DOHH2 (cell line): ENCODE measurements at regions not wholly inside any gene's neighbourhood (a gene's known extent, or its start where the extent isn't known, plus 50 kb on each side); places are given as distances from the start of the nearest gene placed in this dataset.

ENCODE experiments used
- H3F3A ChIP-seq: fragments of 200-600 bp; sonication (generic), shearing (Covaris generic); 2 replicates; pipeline ENCODE4 v1.6.0; 2016; ENCODE audit warnings: antibody characterized with exemption, mild to moderate bottlenecking; ENCODE audit not compliant: control insufficient read depth, insufficient read depth
- H3K27ac ChIP-seq: fragments of 200-600 bp; sonication (generic); 2 replicates; pipeline ENCODE4 v1.5.1; 2014; ENCODE audit warnings: low read depth, mild to moderate bottlenecking, low read length, moderate library complexity
- H3K27me3 ChIP-seq: fragments of 200-600 bp; sonication (generic); 2 replicates; pipeline ENCODE4 v1.6.1; 2014; ENCODE audit warnings: mild to moderate bottlenecking, low read length, mixed read lengths; ENCODE audit not compliant: control insufficient read depth
- H3K36me3 ChIP-seq: fragments of 200-600 bp; sonication (generic); 2 replicates; pipeline ENCODE4 v1.6.1; 2014; ENCODE audit warnings: mild to moderate bottlenecking, low read length, moderate library complexity, mixed read lengths; ENCODE audit not compliant: control insufficient read depth
- H3K4me1 ChIP-seq: fragments of 200-600 bp; sonication (generic); 2 replicates; pipeline ENCODE4 v1.6.1; 2014; ENCODE audit warnings: mild to moderate bottlenecking, low read length, mixed read lengths; ENCODE audit not compliant: control insufficient read depth
- H3K4me2 ChIP-seq: fragments of 200-600 bp; sonication (generic); 2 replicates; pipeline ENCODE4 v1.6.0; 2014; ENCODE audit warnings: mild to moderate bottlenecking, low read length, moderate library complexity
- H3K4me3 ChIP-seq: fragments of 200-600 bp; sonication (generic); 2 replicates; pipeline ENCODE4 v1.5.1; 2014; ENCODE audit warnings: mild to moderate bottlenecking, low read length, mixed read lengths
- H3K79me2 ChIP-seq: fragments of 200-600 bp; sonication (generic); 2 replicates; pipeline ENCODE4 v1.6.1; 2014; ENCODE audit warnings: mild to moderate bottlenecking, low read length, mixed read lengths; ENCODE audit not compliant: control insufficient read depth
- H3K9me2 ChIP-seq: fragments of 200-600 bp; sonication (generic); replicated peaks from 2 replicates; pipeline ENCODE4 v1.6.1; 2014; ENCODE audit warnings: mild to moderate bottlenecking, low read length, mixed read lengths; ENCODE audit not compliant: control insufficient read depth
- H3K9me3 ChIP-seq: fragments of 200-600 bp; sonication (generic); 2 replicates; pipeline ENCODE4 v1.6.1; 2014; ENCODE audit warnings: antibody characterized with exemption, low read length, mixed read lengths; ENCODE audit not compliant: control insufficient read depth, insufficient read depth
- H4K20me1 ChIP-seq: fragments of 200-600 bp; sonication (generic); 2 replicates; pipeline ENCODE4 v1.6.0; 2014; ENCODE audit warnings: low read depth, mild to moderate bottlenecking, antibody characterized with exemption, low read length, moderate library complexity; ENCODE audit not compliant: control insufficient read depth, insufficient read depth
- EZH2phosphoT487 ChIP-seq: fragments of 200-600 bp; sonication (generic); IDR thresholded peaks from 2 replicates; pipeline ENCODE4 v1.6.1; 2017; ENCODE audit warnings: borderline replicate concordance, mild to moderate bottlenecking, antibody characterized with exemption, low read length, moderate library complexity, mixed read lengths
- TF ChIP-seq, protein P1 (sequence below): fragments of 200-600 bp; sonication (generic); IDR thresholded peaks from one replicate; pipeline ENCODE4 v1.5.1; 2014; ENCODE audit warnings: antibody characterized with exemption, mild to moderate bottlenecking, low read depth, low read length; ENCODE audit not compliant: poor library complexity, severe bottlenecking

DNA sequence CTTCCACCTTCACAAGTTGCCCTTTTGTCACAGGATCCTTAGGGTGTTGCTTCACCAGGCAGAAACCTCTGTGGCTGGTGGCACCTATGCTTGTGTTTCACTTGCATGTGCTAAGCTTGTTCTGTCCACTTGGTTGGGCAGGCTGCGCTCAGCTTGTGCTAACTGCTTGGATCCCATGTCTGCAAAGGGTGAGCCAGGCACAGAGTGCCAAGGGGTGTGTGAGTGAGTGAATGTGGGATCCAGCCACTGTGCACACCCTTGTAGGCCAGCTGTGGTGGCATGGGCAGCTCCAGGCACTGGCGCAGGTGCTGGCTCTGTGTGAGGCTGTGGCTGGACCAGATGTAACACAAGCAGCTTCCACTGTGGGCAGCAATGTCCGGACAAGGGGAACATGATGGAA lies 728.7 kb upstream of the ROBO1 start:
- Histone ChIP-seq H3K27ac (no peak overlapping the region), H3K9me2 (no peaks in the 10 kb centered on the region), H3K36me3 (no peaks in the 10 kb centered on the region), H3K27me3 (no peaks in the 10 kb centered on the region), H4K20me1 (no peaks in the 10 kb centered on the region), H3F3A (no peaks in the 10 kb centered on the region), H3K79me2 (no peaks in the 10 kb centered on the region), H3K4me3 (no peak overlapping the region), H3K4me2 (no peak overlapping the region), H3K9me3 (peaks cover 12% of the 10 kb centered on the region; the same call in 1 of the 2 replicates), H3K4me1 (no peaks in the 10 kb centered on the region)
- TF ChIP-seq, protein P1, sequence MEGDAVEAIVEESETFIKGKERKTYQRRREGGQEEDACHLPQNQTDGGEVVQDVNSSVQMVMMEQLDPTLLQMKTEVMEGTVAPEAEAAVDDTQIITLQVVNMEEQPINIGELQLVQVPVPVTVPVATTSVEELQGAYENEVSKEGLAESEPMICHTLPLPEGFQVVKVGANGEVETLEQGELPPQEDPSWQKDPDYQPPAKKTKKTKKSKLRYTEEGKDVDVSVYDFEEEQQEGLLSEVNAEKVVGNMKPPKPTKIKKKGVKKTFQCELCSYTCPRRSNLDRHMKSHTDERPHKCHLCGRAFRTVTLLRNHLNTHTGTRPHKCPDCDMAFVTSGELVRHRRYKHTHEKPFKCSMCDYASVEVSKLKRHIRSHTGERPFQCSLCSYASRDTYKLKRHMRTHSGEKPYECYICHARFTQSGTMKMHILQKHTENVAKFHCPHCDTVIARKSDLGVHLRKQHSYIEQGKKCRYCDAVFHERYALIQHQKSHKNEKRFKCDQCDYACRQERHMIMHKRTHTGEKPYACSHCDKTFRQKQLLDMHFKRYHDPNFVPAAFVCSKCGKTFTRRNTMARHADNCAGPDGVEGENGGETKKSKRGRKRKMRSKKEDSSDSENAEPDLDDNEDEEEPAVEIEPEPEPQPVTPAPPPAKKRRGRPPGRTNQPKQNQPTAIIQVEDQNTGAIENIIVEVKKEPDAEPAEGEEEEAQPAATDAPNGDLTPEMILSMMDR: no peak
- TF ChIP-seq EZH2phosphoT487: no peak

DNA sequence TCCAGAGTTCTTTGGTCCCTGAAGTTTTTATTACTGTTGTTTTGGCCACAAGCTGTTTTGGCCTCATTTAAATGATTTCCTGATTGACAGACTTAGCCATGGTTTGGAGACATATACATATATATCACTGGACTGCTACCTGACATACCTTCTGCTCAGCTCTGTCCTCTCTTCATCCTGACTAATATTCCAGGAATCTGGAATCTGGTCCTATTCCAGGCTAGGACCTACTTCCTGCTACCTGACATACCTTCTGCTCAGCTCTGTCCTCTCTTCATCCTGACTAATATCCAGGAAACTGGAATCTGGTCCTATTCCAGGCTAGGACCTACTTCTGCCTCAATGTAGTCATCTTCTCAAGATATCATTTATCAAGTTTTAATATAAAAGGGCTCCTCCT lies 724.4 kb upstream of the ROBO1 start:
- TF ChIP-seq, protein P1: no peak
- TF ChIP-seq EZH2phosphoT487: no peak
- Histone ChIP-seq H3K36me3 (no peaks in the 10 kb centered on the region), H3K4me2 (no peak overlapping the region), H3F3A (no peaks in the 10 kb centered on the region), H3K9me3 (peaks cover 7% of the 10 kb centered on the region; the same call in 1 of the 2 replicates), H3K27ac (no peak overlapping the region), H3K27me3 (no peaks in the 10 kb centered on the region), H3K9me2 (no peaks in the 10 kb centered on the region; the same call in 1 of the 2 replicates), H3K4me1 (no peaks in the 10 kb centered on the region), H4K20me1 (no peaks in the 10 kb centered on the region), H3K79me2 (no peaks in the 10 kb centered on the region), H3K4me3 (no peak overlapping the region)

DNA sequence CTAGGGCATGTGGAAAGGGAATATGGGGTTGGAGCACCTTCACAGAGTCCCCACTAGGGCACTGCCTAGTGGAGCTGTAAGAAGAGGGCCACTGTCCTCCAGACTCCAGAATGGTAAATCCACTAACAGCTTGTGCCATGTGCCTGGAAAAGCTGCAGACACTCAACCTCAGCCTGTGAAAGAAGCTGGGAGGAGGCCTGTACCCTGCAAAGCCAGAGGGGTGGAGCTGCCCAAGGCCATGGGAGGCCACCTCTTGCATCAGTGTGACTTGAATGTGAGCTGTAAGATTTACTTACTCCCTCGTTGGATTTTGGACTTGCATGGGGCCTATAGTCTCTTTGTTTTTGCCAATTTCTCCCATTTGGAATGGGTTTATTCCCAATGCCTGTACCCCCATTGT lies 705.2 kb upstream of the ROBO1 start:
- no peaks in the 10 kb centered on the region for H3K79me2 ChIP-seq
- no peaks in the 10 kb centered on the region for H3K36me3 ChIP-seq
- H4K20me1 ChIP-seq: no peaks in the 10 kb centered on the region
- no peak overlapping the region for H3K4me3 ChIP-seq
- no peak overlapping the region for H3K27ac ChIP-seq
- no peaks in the 10 kb centered on the region for H3F3A ChIP-seq
- H3K27me3 ChIP-seq: no peaks in the 10 kb centered on the region
- no peaks in the 10 kb centered on the region for H3K4me1 ChIP-seq
- no peaks in the 10 kb centered on the region for H3K9me3 ChIP-seq
- no peak overlapping the region for H3K4me2 ChIP-seq
- no peaks in the 10 kb centered on the region for H3K9me2 ChIP-seq
- TF ChIP-seq EZH2phosphoT487: no peak
- TF ChIP-seq, protein P1: no peak
